HepG2 (cell line): ENCODE measurements at regions not wholly inside any gene's neighbourhood (a gene's known extent, or its start where the extent isn't known, plus 50 kb on each side); places are given as distances from the start of the nearest gene placed in this dataset.
A peak's percentile ranks its signal among the peaks of the same experiment; 100 is the strongest.

ENCODE experiments used
- BRD4 ChIP-seq: sonication (generic); formaldehyde crosslinking; IDR thresholded peaks from 2 replicates; pipeline ENCODE4 v1.4.0; 2020; ENCODE audit warnings: missing genetic modification reagents
- CBX5 ChIP-seq: sonication (generic); formaldehyde crosslinking; IDR thresholded peaks from 2 replicates; pipeline ENCODE4 v1.4.0; 2020; ENCODE audit warnings: missing genetic modification reagents, borderline replicate concordance
- CHD4 ChIP-seq: fragments of 200-600 bp; sonication (generic); IDR thresholded peaks from 2 replicates; pipeline ENCODE4 v1.7.0; 2017; ENCODE audit warnings: mild to moderate bottlenecking, low read length, borderline replicate concordance
- ELF3 ChIP-seq: IDR thresholded peaks from 2 replicates; pipeline ENCODE4 v1.6.1; 2016; ENCODE audit warnings: missing genetic modification reagents, missing compliant biosample characterization
- GRHL1 ChIP-seq: sonication (generic); formaldehyde crosslinking; conservative IDR thresholded peaks from 2 replicates; pipeline ENCODE4 v1.8.0; 2022; ENCODE audit warnings: missing genetic modification reagents
- HDAC1 ChIP-seq: sonication (generic); formaldehyde crosslinking; IDR thresholded peaks from 2 replicates; pipeline ENCODE4 v1.5.1; 2020; ENCODE audit warnings: mild to moderate bottlenecking, missing genetic modification reagents
- HDAC6 ChIP-seq: fragments of 200-600 bp; sonication (generic); IDR thresholded peaks from 2 replicates; pipeline ENCODE4 v1.7.0; 2017; ENCODE audit warnings: mild to moderate bottlenecking, antibody characterized with exemption, low read length, low read depth
- HOXA7 ChIP-seq: sonication (generic); formaldehyde crosslinking; IDR thresholded peaks from 2 replicates; pipeline ENCODE4 v1.8.1; 2022; ENCODE audit warnings: mild to moderate bottlenecking, missing genetic modification reagents, moderate library complexity
- MATR3 ChIP-seq: sonication (generic); formaldehyde crosslinking; IDR thresholded peaks from 2 replicates; pipeline ENCODE4 v1.4.0; 2020; ENCODE audit warnings: missing genetic modification reagents
- NFRKB ChIP-seq: fragments of 450-650 bp; IDR thresholded peaks from 2 replicates; pipeline ENCODE4 v1.6.1; 2017
- SMYD3 ChIP-seq: sonication (generic); formaldehyde crosslinking; IDR thresholded peaks from 2 replicates; pipeline ENCODE4 v1.8.1; 2023; ENCODE audit warnings: mild to moderate bottlenecking, missing genetic modification reagents
- SP1 ChIP-seq, 2 experiments: fragments of 450-650 bp in 1 of 2; sonication (generic) in 1 of 2; formaldehyde crosslinking in 1 of 2; IDR thresholded peaks; 2 replicates each; pipeline versions ENCODE4 v1.4.0 to v1.6.1; 2016 to 2020; ENCODE audit warnings: missing genetic modification reagents in 1 of 2
- SSRP1 ChIP-seq: IDR thresholded peaks from 2 replicates; pipeline ENCODE4 v1.6.1; 2016; ENCODE audit warnings: control low read depth
- SUZ12 ChIP-seq: fragments of 150-350 bp; IDR thresholded peaks from 2 replicates; pipeline ENCODE4 v1.6.1; 2014; ENCODE audit warnings: low read depth, low read length
- ZBTB7B ChIP-seq: sonication (generic); formaldehyde crosslinking; IDR thresholded peaks from 2 replicates; pipeline ENCODE4 v1.4.0; 2020; ENCODE audit warnings: missing genetic modification reagents
- ZNF343 ChIP-seq: sonication (generic); formaldehyde crosslinking; IDR thresholded peaks from 2 replicates; pipeline ENCODE4 v1.4.0; 2020; ENCODE audit warnings: mild to moderate bottlenecking, missing genetic modification reagents
- ZNF441 ChIP-seq: sonication (generic); formaldehyde crosslinking; IDR thresholded peaks from 2 replicates; pipeline ENCODE4 v1.7.0; 2021; ENCODE audit warnings: missing genetic modification reagents, borderline replicate concordance
- TF ChIP-seq, protein P1 (sequence below): sonication (generic); formaldehyde crosslinking; IDR thresholded peaks from 2 replicates; pipeline ENCODE4 v1.9.0; 2021; ENCODE audit warnings: missing genetic modification reagents, borderline replicate concordance
- TF ChIP-seq, protein P2 (sequence below): sonication (generic); formaldehyde crosslinking; IDR thresholded peaks from 2 replicates; pipeline ENCODE4 v1.5.0; 2020; ENCODE audit warnings: mild to moderate bottlenecking, missing genetic modification reagents
- TF ChIP-seq, protein P3 (sequence below): sonication (generic); formaldehyde crosslinking; IDR thresholded peaks from 2 replicates; pipeline ENCODE4 v1.9.0; 2022; ENCODE audit warnings: low read depth, missing genetic modification reagents
- TF ChIP-seq, protein P4 (sequence below): sonication (generic); formaldehyde crosslinking; IDR thresholded peaks from 2 replicates; pipeline ENCODE4 v1.5.0; 2020; ENCODE audit warnings: missing genetic modification reagents, mild to moderate bottlenecking, borderline replicate concordance

DNA sequence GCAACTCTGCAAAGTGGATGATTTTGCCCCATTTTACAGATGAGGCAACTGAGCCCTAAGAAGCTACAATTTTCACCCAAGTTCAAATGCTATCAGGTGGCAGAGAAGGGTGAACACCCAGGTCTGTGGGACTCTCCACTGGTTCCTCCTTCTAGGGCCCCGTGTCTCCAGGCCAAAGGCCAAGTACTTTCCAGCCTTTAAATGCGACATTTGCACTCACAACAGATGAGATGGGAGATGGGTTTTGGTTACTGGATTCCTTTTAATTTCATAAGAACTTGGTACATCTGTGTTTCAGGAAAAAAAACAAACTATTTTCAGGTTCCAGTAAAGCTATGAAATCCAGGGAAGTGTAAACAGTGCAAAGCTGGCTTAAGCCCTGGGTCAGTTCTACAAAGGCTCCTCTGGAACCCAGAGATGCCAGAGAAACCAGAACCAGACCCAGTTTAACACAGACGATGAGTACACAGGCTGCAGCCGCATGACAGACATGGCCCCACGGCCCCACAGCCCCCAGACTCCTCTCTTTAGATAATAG, 361.7 kb downstream of the ANAPC1 start (continued):
- TF ChIP-seq, protein P1, sequence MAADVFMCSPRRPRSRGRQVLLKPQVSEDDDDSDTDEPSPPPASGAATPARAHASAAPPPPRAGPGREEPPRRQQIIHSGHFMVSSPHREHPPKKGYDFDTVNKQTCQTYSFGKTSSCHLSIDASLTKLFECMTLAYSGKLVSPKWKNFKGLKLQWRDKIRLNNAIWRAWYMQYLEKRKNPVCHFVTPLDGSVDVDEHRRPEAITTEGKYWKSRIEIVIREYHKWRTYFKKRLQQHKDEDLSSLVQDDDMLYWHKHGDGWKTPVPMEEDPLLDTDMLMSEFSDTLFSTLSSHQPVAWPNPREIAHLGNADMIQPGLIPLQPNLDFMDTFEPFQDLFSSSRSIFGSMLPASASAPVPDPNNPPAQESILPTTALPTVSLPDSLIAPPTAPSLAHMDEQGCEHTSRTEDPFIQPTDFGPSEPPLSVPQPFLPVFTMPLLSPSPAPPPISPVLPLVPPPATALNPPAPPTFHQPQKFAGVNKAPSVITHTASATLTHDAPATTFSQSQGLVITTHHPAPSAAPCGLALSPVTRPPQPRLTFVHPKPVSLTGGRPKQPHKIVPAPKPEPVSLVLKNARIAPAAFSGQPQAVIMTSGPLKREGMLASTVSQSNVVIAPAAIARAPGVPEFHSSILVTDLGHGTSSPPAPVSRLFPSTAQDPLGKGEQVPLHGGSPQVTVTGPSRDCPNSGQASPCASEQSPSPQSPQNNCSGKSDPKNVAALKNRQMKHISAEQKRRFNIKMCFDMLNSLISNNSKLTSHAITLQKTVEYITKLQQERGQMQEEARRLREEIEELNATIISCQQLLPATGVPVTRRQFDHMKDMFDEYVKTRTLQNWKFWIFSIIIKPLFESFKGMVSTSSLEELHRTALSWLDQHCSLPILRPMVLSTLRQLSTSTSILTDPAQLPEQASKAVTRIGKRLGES, result no peak
- no peak for TF ChIP-seq ZNF441
- TF ChIP-seq HDAC1, result no peak; the same call in 1 of the 2 replicates
- no peak; the same call in 1 of the 2 replicates for TF ChIP-seq CBX5 (CRISPR knock-in tag)
- TF ChIP-seq SMYD3, result no peak
- TF ChIP-seq, protein P2, sequence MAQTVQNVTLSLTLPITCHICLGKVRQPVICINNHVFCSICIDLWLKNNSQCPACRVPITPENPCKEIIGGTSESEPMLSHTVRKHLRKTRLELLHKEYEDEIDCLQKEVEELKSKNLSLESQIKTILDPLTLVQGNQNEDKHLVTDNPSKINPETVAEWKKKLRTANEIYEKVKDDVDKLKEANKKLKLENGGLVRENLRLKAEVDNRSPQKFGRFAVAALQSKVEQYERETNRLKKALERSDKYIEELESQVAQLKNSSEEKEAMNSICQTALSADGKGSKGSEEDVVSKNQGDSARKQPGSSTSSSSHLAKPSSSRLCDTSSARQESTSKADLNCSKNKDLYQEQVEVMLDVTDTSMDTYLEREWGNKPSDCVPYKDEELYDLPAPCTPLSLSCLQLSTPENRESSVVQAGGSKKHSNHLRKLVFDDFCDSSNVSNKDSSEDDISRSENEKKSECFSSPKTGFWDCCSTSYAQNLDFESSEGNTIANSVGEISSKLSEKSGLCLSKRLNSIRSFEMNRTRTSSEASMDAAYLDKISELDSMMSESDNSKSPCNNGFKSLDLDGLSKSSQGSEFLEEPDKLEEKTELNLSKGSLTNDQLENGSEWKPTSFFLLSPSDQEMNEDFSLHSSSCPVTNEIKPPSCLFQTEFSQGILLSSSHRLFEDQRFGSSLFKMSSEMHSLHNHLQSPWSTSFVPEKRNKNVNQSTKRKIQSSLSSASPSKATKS (CRISPR knock-in tag), result no peak
- TF ChIP-seq SP1 (IDR thresholded peaks at IDR 0.05), result no peak
- TF ChIP-seq SP1 (CRISPR knock-in tag; IDR thresholded peaks at IDR 0.05), result no peak
- no peak for TF ChIP-seq ZNF343 (CRISPR knock-in tag)
- peak; percentile 76 for TF ChIP-seq ELF3 (CRISPR knock-in tag)
- TF ChIP-seq, protein P3, sequence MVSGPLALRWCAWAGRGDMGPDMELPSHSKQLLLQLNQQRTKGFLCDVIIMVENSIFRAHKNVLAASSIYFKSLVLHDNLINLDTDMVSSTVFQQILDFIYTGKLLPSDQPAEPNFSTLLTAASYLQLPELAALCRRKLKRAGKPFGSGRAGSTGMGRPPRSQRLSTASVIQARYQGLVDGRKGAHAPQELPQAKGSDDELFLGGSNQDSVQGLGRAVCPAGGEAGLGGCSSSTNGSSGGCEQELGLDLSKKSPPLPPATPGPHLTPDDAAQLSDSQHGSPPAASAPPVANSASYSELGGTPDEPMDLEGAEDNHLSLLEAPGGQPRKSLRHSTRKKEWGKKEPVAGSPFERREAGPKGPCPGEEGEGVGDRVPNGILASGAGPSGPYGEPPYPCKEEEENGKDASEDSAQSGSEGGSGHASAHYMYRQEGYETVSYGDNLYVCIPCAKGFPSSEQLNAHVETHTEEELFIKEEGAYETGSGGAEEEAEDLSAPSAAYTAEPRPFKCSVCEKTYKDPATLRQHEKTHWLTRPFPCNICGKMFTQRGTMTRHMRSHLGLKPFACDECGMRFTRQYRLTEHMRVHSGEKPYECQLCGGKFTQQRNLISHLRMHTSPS (CRISPR knock-in tag), result no peak
- TF ChIP-seq SSRP1 (CRISPR knock-in tag), result no peak
- TF ChIP-seq SUZ12, result no peak
- TF ChIP-seq, protein P4, sequence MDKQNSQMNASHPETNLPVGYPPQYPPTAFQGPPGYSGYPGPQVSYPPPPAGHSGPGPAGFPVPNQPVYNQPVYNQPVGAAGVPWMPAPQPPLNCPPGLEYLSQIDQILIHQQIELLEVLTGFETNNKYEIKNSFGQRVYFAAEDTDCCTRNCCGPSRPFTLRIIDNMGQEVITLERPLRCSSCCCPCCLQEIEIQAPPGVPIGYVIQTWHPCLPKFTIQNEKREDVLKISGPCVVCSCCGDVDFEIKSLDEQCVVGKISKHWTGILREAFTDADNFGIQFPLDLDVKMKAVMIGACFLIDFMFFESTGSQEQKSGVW, result no peak
- no peak for TF ChIP-seq NFRKB
- no peak for TF ChIP-seq BRD4 (CRISPR knock-in tag)
- no peak for TF ChIP-seq HDAC6
- TF ChIP-seq GRHL1 (CRISPR knock-in tag), result no peak
- TF ChIP-seq HOXA7 (CRISPR knock-in tag), result no peak
- TF ChIP-seq ZBTB7B (CRISPR knock-in tag), result peak; percentile 53; the same call in 1 of the 2 replicates
- no peak for TF ChIP-seq MATR3 (CRISPR knock-in tag)
- peak; percentile 95 for TF ChIP-seq CHD4
